CD4-positive, alpha-beta T cell (primary cell): ENCODE measurements at regions not wholly inside any gene's neighbourhood (a gene's known extent, or its start where the extent isn't known, plus 50 kb on each side); places are given as distances from the start of the nearest gene placed in this dataset.

ENCODE experiments used
- ATAC-seq: fragments of 200-7000 bp; cut with Tn5 transposase; one replicate; pipeline ENCODE4 v1.10.0; 2022; ENCODE audit warnings: mild to moderate bottlenecking; ENCODE audit not compliant: poor library complexity
- CTCF ChIA-PET: fragments of 350-600 bp; sonication (Branson Sonifier 250); formaldehyde crosslinking; loops from one replicate; lab custom pipeline; 2021; ENCODE audit warnings: antibody characterized with exemption, inconsistent platforms; lab: Charles Lee
- POLR2A ChIA-PET: fragments of 350-600 bp; sonication (Branson Sonifier 250); formaldehyde crosslinking; loops from one replicate; lab custom pipeline; 2021; ENCODE audit warnings: antibody characterized with exemption, inconsistent platforms; lab: Charles Lee
- DNase-seq, 14 experiments: peaks; one replicate each; pipeline ENCODE4 v3.0.0-alpha.2; 2013 to 2020; ENCODE audit warnings: mixed read lengths in 2 of 14
- H3K27ac ChIP-seq, 2 donors: one replicate each; pipeline versions ENCODE4 v1.5.1 to v1.7.0; 2013; ENCODE audit warnings: low read length in 2 of 2, low read depth in 1 of 2, mild to moderate bottlenecking in 1 of 2
- H3K27me3 ChIP-seq, 2 experiments: 1 replicate in 1 of 2; 2 replicates in 1 of 2; pipeline versions ENCODE4 v1.6.1 to v1.7.0; 2013; ENCODE audit warnings: low read length in 2 of 2, control low read depth in 1 of 2, mild to moderate bottlenecking in 1 of 2, moderate library complexity in 1 of 2; ENCODE audit not compliant: insufficient read depth in 2 of 2, control insufficient read depth in 1 of 2
- H3K36me3 ChIP-seq: one replicate; pipeline ENCODE4 v1.6.1; 2013; ENCODE audit warnings: low read length, control low read depth; ENCODE audit not compliant: insufficient read depth
- H3K4me1 ChIP-seq: one replicate; pipeline ENCODE4 v1.6.1; 2013; ENCODE audit warnings: low read length, control low read depth; ENCODE audit not compliant: insufficient read depth
- H3K4me3 ChIP-seq: one replicate; pipeline ENCODE4 v1.5.1; 2013; ENCODE audit warnings: mild to moderate bottlenecking, low read length, moderate library complexity
- H3K9me3 ChIP-seq, 2 experiments: 1 replicate in 1 of 2; 2 replicates in 1 of 2; pipeline versions ENCODE4 v1.6.1 to v1.7.0; 2013; ENCODE audit warnings: low read length in 2 of 2, mild to moderate bottlenecking in 2 of 2, control low read depth in 1 of 2, moderate library complexity in 1 of 2; ENCODE audit not compliant: control insufficient read depth in 1 of 2, insufficient read depth in 1 of 2
- H3K27ac Mint-ChIP-seq: one replicate; pipeline ENCODE4 v1.8.0; 2020; ENCODE audit warnings: mixed read lengths
- H3K27me3 Mint-ChIP-seq: one replicate; pipeline ENCODE4 v1.8.0; 2021; ENCODE audit warnings: mixed read lengths
- H3K36me3 Mint-ChIP-seq: one replicate; pipeline ENCODE4 v1.8.0; 2021; ENCODE audit warnings: low read depth, mixed read lengths
- H3K4me1 Mint-ChIP-seq: one replicate; pipeline ENCODE4 v1.8.0; 2021; ENCODE audit warnings: low read depth, mixed read lengths
- H3K4me3 Mint-ChIP-seq: one replicate; pipeline ENCODE4 v1.8.0; 2020; ENCODE audit warnings: mild to moderate bottlenecking, mixed read lengths
- H3K9me3 Mint-ChIP-seq: one replicate; pipeline ENCODE4 v1.8.0; 2020; ENCODE audit warnings: mixed read lengths
- intact Hi-C, 2 experiments: fragments of 100-400 bp; cut with DNase I in 1 of 2; cut with micrococcal nuclease in 1 of 2; formaldehyde crosslinking; loops; one replicate each; pipeline versions ENCODE4 v1.15.1 to v1.9.0; 2023 to 2025; cut with DNase I, micrococcal nuclease
- TF ChIP-seq, protein P1 (sequence below): fragments of 200-600 bp; IDR thresholded peaks from one replicate; pipeline ENCODE4 v1.8.0; 2022; ENCODE audit warnings: antibody characterized with exemption, mild to moderate bottlenecking

DNA sequence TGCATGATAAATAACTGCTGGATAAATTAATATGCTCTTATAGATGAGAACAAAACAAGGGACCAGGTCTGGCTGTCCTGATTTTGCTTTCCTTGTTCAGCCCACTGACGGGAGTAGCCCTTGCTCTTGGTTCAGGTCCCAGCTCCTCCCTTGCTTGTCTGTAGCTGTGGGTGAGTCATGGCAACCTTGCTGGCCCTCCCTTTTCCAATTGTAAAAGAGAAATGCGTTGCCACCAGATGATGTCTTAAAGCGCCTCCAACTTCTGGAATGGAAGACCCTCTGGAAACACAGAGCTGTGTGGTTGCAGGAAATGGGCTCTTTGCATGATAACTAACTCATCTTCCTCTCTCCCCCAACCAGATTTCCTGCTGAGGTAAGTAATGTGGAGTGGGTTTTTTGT lies 171.4 kb downstream of the AASDH start:
- Histone ChIP-seq H3K36me3 (no peaks in the 10 kb centered on the region), H3K27ac (no peak overlapping the region), H3K4me3 (no peak overlapping the region), H3K9me3 (peaks cover 0 to 6% of the 10 kb centered on the region in 2 experiments), H3K4me1 (no peaks in the 10 kb centered on the region), H3K27me3 (no peaks in the 10 kb centered on the region)
- Mint-ChIP-seq H3K36me3 (no peaks in the 10 kb centered on the region), H3K9me3 (peaks cover 8% of the 10 kb centered on the region), H3K4me3 (no peak overlapping the region), H3K27ac (no peak overlapping the region), H3K27me3 (no peaks in the 10 kb centered on the region), H3K4me1 (no peaks in the 10 kb centered on the region)
- ChIA-PET CTCF (no interaction called here), POLR2A (no interaction called here)
- ATAC-seq, result no peak
- TF ChIP-seq, protein P1, sequence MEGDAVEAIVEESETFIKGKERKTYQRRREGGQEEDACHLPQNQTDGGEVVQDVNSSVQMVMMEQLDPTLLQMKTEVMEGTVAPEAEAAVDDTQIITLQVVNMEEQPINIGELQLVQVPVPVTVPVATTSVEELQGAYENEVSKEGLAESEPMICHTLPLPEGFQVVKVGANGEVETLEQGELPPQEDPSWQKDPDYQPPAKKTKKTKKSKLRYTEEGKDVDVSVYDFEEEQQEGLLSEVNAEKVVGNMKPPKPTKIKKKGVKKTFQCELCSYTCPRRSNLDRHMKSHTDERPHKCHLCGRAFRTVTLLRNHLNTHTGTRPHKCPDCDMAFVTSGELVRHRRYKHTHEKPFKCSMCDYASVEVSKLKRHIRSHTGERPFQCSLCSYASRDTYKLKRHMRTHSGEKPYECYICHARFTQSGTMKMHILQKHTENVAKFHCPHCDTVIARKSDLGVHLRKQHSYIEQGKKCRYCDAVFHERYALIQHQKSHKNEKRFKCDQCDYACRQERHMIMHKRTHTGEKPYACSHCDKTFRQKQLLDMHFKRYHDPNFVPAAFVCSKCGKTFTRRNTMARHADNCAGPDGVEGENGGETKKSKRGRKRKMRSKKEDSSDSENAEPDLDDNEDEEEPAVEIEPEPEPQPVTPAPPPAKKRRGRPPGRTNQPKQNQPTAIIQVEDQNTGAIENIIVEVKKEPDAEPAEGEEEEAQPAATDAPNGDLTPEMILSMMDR, result no peak
- no peak for DNase-seq
- intact Hi-C loops, result no loop called here

- Mint-ChIP-seq H3K36me3 (no peaks in the 10 kb centered on the region), H3K9me3 (peaks cover 8% of the 10 kb centered on the region), H3K27me3 (no peaks in the 10 kb centered on the region), H3K4me1 (no peaks in the 10 kb centered on the region), H3K4me3 (no peak overlapping the region), H3K27ac (no peak overlapping the region)
- Histone ChIP-seq H3K27ac (no peak overlapping the region), H3K27me3 (no peaks in the 10 kb centered on the region), H3K4me3 (no peak overlapping the region), H3K9me3 (peaks cover 0 to 6% of the 10 kb centered on the region in 2 experiments), H3K4me1 (no peaks in the 10 kb centered on the region), H3K36me3 (no peaks in the 10 kb centered on the region)
- ATAC-seq, result no peak
- intact Hi-C loops, result no loop called here
- DNase-seq, result no peak
- CTCF ChIA-PET, result no interaction called here
- TF ChIP-seq, protein P1, result no peak
- POLR2A ChIA-PET, result no interaction called here
These were observed 172.0 kb downstream of the AASDH start for GRCh38 chr4:56215141-56215783.

- TF ChIP-seq, protein P1, result no peak
- H3K4me1 Mint-ChIP-seq, result no peaks in the 10 kb centered on the region
- Histone ChIP-seq H3K27ac (no peak overlapping the region), H3K4me3 (no peak overlapping the region), H3K27me3 (no peaks in the 10 kb centered on the region), H3K9me3 (peaks cover 0 to 6% of the 10 kb centered on the region in 2 experiments), H3K36me3 (no peaks in the 10 kb centered on the region), H3K4me1 (no peaks in the 10 kb centered on the region)
- H3K9me3 Mint-ChIP-seq, result peaks cover 8% of the 10 kb centered on the region
- ChIA-PET CTCF (no interaction called here), POLR2A (no interaction called here)
- no peak for ATAC-seq
- H3K27me3 Mint-ChIP-seq, result no peaks in the 10 kb centered on the region
- no peak overlapping the region for H3K4me3 Mint-ChIP-seq
- intact Hi-C loops, result no loop called here
- no peak overlapping the region for H3K27ac Mint-ChIP-seq
- no peak for DNase-seq
- H3K36me3 Mint-ChIP-seq, result no peaks in the 10 kb centered on the region
These were observed 173.7 kb downstream of the AASDH start for GRCh38 chr4:56213543-56213942.
